Endodermal cell (in vitro differentiated cells): ENCODE measurements at regions not wholly inside any gene's neighbourhood (a gene's known extent, or its start where the extent isn't known, plus 50 kb on each side); places are given as distances from the start of the nearest gene placed in this dataset.

Source experiments
- DNase-seq: peaks from one replicate; pipeline ENCODE4 v3.0.0-alpha.2; 2017
- H3K27ac ChIP-seq: 2 replicates; pipeline ENCODE4 v1.5.1; 2013; ENCODE audit warnings: mild to moderate bottlenecking, low read depth, low read length, moderate library complexity
- H3K27me3 ChIP-seq: 2 replicates; pipeline ENCODE4 v1.6.1; 2013; ENCODE audit warnings: mild to moderate bottlenecking, low read length, moderate library complexity; ENCODE audit not compliant: insufficient read depth, control insufficient read depth, poor library complexity, severe bottlenecking
- H3K36me3 ChIP-seq: 2 replicates; pipeline ENCODE4 v1.7.0; 2013; ENCODE audit warnings: mild to moderate bottlenecking, low read length, moderate library complexity; ENCODE audit not compliant: control insufficient read depth, insufficient read depth
- H3K4me1 ChIP-seq: one replicate; pipeline ENCODE4 v1.7.0; 2013; ENCODE audit warnings: low read length; ENCODE audit not compliant: control insufficient read depth, insufficient read depth
- H3K4me3 ChIP-seq: 2 replicates; pipeline ENCODE4 v1.5.1; 2013; ENCODE audit warnings: mild to moderate bottlenecking, low read length, moderate library complexity
- H3K9ac ChIP-seq: 2 replicates; pipeline ENCODE4 v1.6.1; 2013; ENCODE audit warnings: mild to moderate bottlenecking, low read length, moderate library complexity; ENCODE audit not compliant: poor library complexity, severe bottlenecking; ENCODE audit errors: extremely low read depth
- H3K9me3 ChIP-seq: 2 replicates; pipeline ENCODE4 v1.6.1; 2013; ENCODE audit warnings: mild to moderate bottlenecking, low read length, moderate library complexity; ENCODE audit not compliant: control insufficient read depth
- H3K27ac Mint-ChIP-seq: 2 replicates; pipeline ENCODE4 v1.8.0; 2020; ENCODE audit warnings: mixed read lengths
- H3K27me3 Mint-ChIP-seq: 2 replicates; pipeline ENCODE4 v1.8.0; 2021; ENCODE audit warnings: mild to moderate bottlenecking, mixed read lengths; ENCODE audit not compliant: insufficient read depth
- H3K36me3 Mint-ChIP-seq: 2 replicates; pipeline ENCODE4 v1.8.0; 2020; ENCODE audit warnings: low read depth, mixed read lengths
- H3K4me1 Mint-ChIP-seq: 2 replicates; pipeline ENCODE4 v1.8.0; 2020; ENCODE audit warnings: mixed read lengths
- H3K4me3 Mint-ChIP-seq: 2 replicates; pipeline ENCODE4 v1.8.0; 2020; ENCODE audit warnings: mild to moderate bottlenecking, moderate library complexity, mixed read lengths
- H3K9me3 Mint-ChIP-seq: 2 replicates; pipeline ENCODE4 v1.8.0; 2020; ENCODE audit warnings: mild to moderate bottlenecking, mixed read lengths
- WGBS, 2 experiments: methylation state at CpG; one replicate each; pipeline versions ENCODE4 v1.1.5 to v1.1.7; 2013; ENCODE audit warnings: missing lambda C conversion rate in 2 of 2, mixed read lengths in 1 of 2; ENCODE audit not compliant: insufficient coverage in 1 of 2, insufficient read length in 1 of 2; 5-methylcytosine and 5-hydroxymethylcytosine counted together
- TF ChIP-seq, protein P1 (sequence below): fragments of 200-600 bp; sonication (generic); conservative IDR thresholded peaks from 2 replicates; pipeline ENCODE4 v1.5.0; 2021; ENCODE audit warnings: antibody characterized with exemption, mild to moderate bottlenecking

DNA sequence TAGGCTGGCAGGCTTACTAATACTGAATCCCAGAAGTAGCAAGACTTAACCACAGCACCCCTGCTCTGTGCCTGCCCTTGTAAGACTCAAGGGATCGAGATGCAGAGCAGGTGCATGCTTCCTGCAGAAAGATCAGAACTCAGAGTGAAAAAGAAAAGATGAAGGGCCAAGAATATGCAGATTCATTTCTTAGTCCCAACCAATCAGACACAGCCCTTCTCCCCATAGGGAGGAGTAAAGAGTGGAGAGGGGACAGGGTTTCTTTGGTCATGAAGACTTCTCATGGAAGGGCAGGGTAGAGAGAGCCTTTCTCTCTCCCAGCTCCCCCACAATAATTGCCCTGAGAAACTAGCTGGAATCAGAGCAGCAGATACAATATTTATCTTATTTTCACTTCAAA is 105.6 kb upstream of the MB21D2 start:
- H3K4me1 Mint-ChIP-seq, result peaks cover 16% of the 10 kb centered on the region
- DNase-seq, result no peak

DNA sequence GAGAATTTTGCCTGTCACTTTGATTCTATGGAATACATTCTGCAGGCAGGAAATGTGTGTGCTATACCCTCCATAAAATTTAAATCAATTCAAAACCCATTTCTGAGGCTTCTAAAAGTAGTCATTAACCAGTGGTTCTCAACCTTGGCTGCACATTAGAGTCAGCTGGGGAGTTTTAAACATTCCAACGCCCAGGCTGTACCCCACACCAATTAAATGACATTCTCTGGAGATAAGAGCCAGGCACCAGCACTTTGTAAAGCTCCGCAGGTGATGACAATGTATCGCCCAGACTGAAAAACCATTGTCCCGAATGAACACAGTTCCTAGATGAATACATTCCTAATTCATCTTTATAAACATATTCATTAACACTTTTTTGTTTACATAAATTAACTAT is 110.6 kb upstream of the MB21D2 start:
- Histone ChIP-seq H3K9me3 (no peaks in the 10 kb centered on the region), H3K36me3 (no peaks in the 10 kb centered on the region), H3K27ac (no peak overlapping the region), H3K9ac (no peak overlapping the region), H3K4me3 (no peak overlapping the region), H3K27me3 (no peaks in the 10 kb centered on the region), H3K4me1 (peaks cover 9% of the 10 kb centered on the region)
- no peaks in the 10 kb centered on the region for H3K27me3 Mint-ChIP-seq
- no peaks in the 10 kb centered on the region for H3K9me3 Mint-ChIP-seq
- no peak for DNase-seq
- H3K27ac Mint-ChIP-seq, result no peak overlapping the region
- no peak overlapping the region for H3K4me3 Mint-ChIP-seq
- TF ChIP-seq, protein P1, sequence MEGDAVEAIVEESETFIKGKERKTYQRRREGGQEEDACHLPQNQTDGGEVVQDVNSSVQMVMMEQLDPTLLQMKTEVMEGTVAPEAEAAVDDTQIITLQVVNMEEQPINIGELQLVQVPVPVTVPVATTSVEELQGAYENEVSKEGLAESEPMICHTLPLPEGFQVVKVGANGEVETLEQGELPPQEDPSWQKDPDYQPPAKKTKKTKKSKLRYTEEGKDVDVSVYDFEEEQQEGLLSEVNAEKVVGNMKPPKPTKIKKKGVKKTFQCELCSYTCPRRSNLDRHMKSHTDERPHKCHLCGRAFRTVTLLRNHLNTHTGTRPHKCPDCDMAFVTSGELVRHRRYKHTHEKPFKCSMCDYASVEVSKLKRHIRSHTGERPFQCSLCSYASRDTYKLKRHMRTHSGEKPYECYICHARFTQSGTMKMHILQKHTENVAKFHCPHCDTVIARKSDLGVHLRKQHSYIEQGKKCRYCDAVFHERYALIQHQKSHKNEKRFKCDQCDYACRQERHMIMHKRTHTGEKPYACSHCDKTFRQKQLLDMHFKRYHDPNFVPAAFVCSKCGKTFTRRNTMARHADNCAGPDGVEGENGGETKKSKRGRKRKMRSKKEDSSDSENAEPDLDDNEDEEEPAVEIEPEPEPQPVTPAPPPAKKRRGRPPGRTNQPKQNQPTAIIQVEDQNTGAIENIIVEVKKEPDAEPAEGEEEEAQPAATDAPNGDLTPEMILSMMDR, result no peak
- H3K36me3 Mint-ChIP-seq, result no peaks in the 10 kb centered on the region
- peaks cover 17% of the 10 kb centered on the region for H3K4me1 Mint-ChIP-seq
- WGBS, 2 experiments, result 43 to 74% methylated on average over 1 to 4 of the region's 4 CpGs

More for the DNA sequence above, 105.6 kb upstream of the MB21D2 start:
- H3K4me3 Mint-ChIP-seq, result no peak overlapping the region
- H3K36me3 Mint-ChIP-seq, result no peaks in the 10 kb centered on the region
- Histone ChIP-seq H3K9ac (no peak overlapping the region), H3K4me3 (no peak overlapping the region), H3K27ac (no peak overlapping the region), H3K36me3 (no peaks in the 10 kb centered on the region), H3K9me3 (no peaks in the 10 kb centered on the region), H3K4me1 (peaks cover 6% of the 10 kb centered on the region), H3K27me3 (no peaks in the 10 kb centered on the region)
- 92 to 100% methylated on average over 1 of the region's 1 CpG for WGBS, 2 experiments
- TF ChIP-seq, protein P1, result no peak
- no peaks in the 10 kb centered on the region for H3K9me3 Mint-ChIP-seq
- no peak overlapping the region for H3K27ac Mint-ChIP-seq
- H3K27me3 Mint-ChIP-seq, result no peaks in the 10 kb centered on the region

DNA sequence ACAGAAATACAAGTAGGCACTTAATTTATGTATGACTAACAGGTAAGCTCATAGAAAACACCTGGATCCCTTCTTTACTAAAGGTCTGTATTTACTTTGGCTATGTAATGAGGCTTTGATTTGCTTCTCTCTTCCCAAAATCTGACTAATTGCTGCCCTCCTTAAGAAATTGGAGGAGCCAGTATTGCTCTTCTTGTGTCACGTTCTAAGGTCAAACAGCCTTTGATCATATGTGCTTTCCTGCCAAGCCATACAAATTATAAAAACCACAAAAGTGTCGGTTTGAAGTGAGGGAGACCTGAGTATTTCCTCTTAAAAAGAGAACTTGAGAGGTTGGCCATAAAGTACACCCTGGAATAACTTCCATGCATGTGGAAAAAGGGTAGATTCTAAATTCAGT is 112.1 kb upstream of the MB21D2 start:
- Histone ChIP-seq H3K4me1 (peaks cover 9% of the 10 kb centered on the region), H3K27me3 (no peaks in the 10 kb centered on the region), H3K36me3 (no peaks in the 10 kb centered on the region), H3K4me3 (no peak overlapping the region), H3K9ac (no peak overlapping the region), H3K9me3 (no peaks in the 10 kb centered on the region), H3K27ac (no peak overlapping the region)
- no peaks in the 10 kb centered on the region for H3K27me3 Mint-ChIP-seq
- H3K27ac Mint-ChIP-seq, result no peak overlapping the region
- no peaks in the 10 kb centered on the region for H3K36me3 Mint-ChIP-seq
- TF ChIP-seq, protein P1, result no peak
- no peak for DNase-seq
- H3K9me3 Mint-ChIP-seq, result no peaks in the 10 kb centered on the region
- WGBS, 2 experiments, result 86 to 98% methylated on average over 1 to 2 of the region's 2 CpGs
- H3K4me3 Mint-ChIP-seq, result no peak overlapping the region
- peaks cover 17% of the 10 kb centered on the region for H3K4me1 Mint-ChIP-seq
